ENCODE measurements at regions not wholly inside any gene's neighbourhood (a gene's known extent, or its start where the extent isn't known, plus 50 kb on each side); places are given as distances from the start of the nearest gene placed in this dataset.

- in situ Hi-C loops (cut with HindIII; ENCODE audit: low pct_unique_long_range_greater_than_20kb, low sequenced_read_pairs): no loop called here
- CTCF ChIA-PET: no interaction called here
Measured at GRCh38 chr1:199161319-199161680, 522.5 kb downstream of the PTPRC start.

GRCh38 chr1:199161766-199162303 is 523.0 kb downstream of the PTPRC start:
- DNase-seq (ENCODE audit: low read depth, low spot score) (no peak), ATAC-seq (no peak)
- no peaks in the 10 kb centered on the region for H3K36me3 ChIP-seq (ENCODE audit: control insufficient read depth, insufficient read depth, low read length)
- no peaks in the 10 kb centered on the region for H3K4me1 ChIP-seq (ENCODE audit: control insufficient read depth, insufficient read depth, low read length)
- no peak overlapping the region for H3K4me3 ChIP-seq (ENCODE audit: low read depth in 2 of 2, low read length in 2 of 2)
- CTCF ChIA-PET: no interaction called here
- H3K27ac ChIP-seq (ENCODE audit: low read length): no peak overlapping the region
- POLR2A ChIA-PET: no interaction called here
- in situ Hi-C loops (cut with HindIII; ENCODE audit: low pct_unique_long_range_greater_than_20kb, low sequenced_read_pairs): no loop called here
- TF ChIP-seq TCF7L2 (IDR thresholded peaks at IDR 0.05; ENCODE audit: low read depth, low read length) (no peak), SIN3A (IDR thresholded peaks at IDR 0.05; ENCODE audit: borderline replicate concordance, insufficient read depth, low read depth, low read length) (no peak), POLR2AphosphoS5 (IDR thresholded peaks at IDR 0.05; ENCODE audit: low read depth, low read length) (no peak), CTCF (IDR thresholded peaks at IDR 0.05) (no peak), REST (IDR thresholded peaks at IDR 0.05; ENCODE audit: insufficient read depth in 1 of 2, low read depth in 2 of 2, low read length in 1 of 2) (no peak)
- intact Hi-C loops (cut with micrococcal nuclease; ENCODE audit: unreplicated experiment): no loop called here
- BruUV-seq (replicated peaks): no TSS peak
- no peaks in the 10 kb centered on the region for H3K27me3 ChIP-seq (ENCODE audit: control insufficient read depth, insufficient read depth, low read length)
- no peaks in the 10 kb centered on the region for H3K9me3 ChIP-seq (ENCODE audit: control insufficient read depth, insufficient read depth, low read depth, low read length)

More at GRCh38 chr1:199161319-199161680, 522.5 kb downstream of the PTPRC start:
- Histone ChIP-seq H3K36me3 (ENCODE audit: control insufficient read depth, insufficient read depth, low read length) (no peaks in the 10 kb centered on the region), H3K9me3 (ENCODE audit: control insufficient read depth, insufficient read depth, low read depth, low read length) (no peaks in the 10 kb centered on the region), H3K27me3 (ENCODE audit: control insufficient read depth, insufficient read depth, low read length) (no peaks in the 10 kb centered on the region), H3K4me3 (ENCODE audit: low read depth in 2 of 2, low read length in 2 of 2) (no peak overlapping the region), H3K27ac (ENCODE audit: low read length) (no peak overlapping the region), H3K4me1 (ENCODE audit: control insufficient read depth, insufficient read depth, low read length) (no peaks in the 10 kb centered on the region)
- TF ChIP-seq TCF7L2 (IDR thresholded peaks at IDR 0.05; ENCODE audit: low read depth, low read length) (no peak), SIN3A (IDR thresholded peaks at IDR 0.05; ENCODE audit: borderline replicate concordance, insufficient read depth, low read depth, low read length) (no peak), POLR2AphosphoS5 (IDR thresholded peaks at IDR 0.05; ENCODE audit: low read depth, low read length) (no peak), CTCF (IDR thresholded peaks at IDR 0.05) (no peak), REST (IDR thresholded peaks at IDR 0.05; ENCODE audit: insufficient read depth in 1 of 2, low read depth in 2 of 2, low read length in 1 of 2) (no peak)
- DNase-seq (ENCODE audit: low read depth, low spot score): no peak
- intact Hi-C loops (cut with micrococcal nuclease; ENCODE audit: unreplicated experiment): no loop called here
- POLR2A ChIA-PET: no interaction called here
- no peak for ATAC-seq
- BruUV-seq (replicated peaks): no TSS peak
